KOPT-K1 (cell line): ENCODE measurements at regions not wholly inside any gene's neighbourhood (a gene's known extent, or its start where the extent isn't known, plus 50 kb on each side); places are given as distances from the start of the nearest gene placed in this dataset.
"Not testable (repeated sequence)": the region's sequence is repeated elsewhere in the genome, so short reads cannot be mapped to it uniquely, and the experiment has no call there.

ENCODE experiments used
- H3K27ac ChIP-seq: fragments of 200-600 bp; sonication (generic); 2 replicates; pipeline ENCODE4 v1.5.1; 2016; ENCODE audit warnings: antibody characterized with exemption, mild to moderate bottlenecking, low read depth, low read length; ENCODE audit not compliant: poor library complexity, severe bottlenecking
- H3K36me3 ChIP-seq: fragments of 200-600 bp; sonication (generic); 2 replicates; pipeline ENCODE4 v1.5.1; 2017; ENCODE audit warnings: antibody characterized with exemption, mild to moderate bottlenecking, low read length, moderate library complexity; ENCODE audit not compliant: insufficient read depth
- H3K9me3 ChIP-seq: fragments of 200-600 bp; sonication (generic); 2 replicates; pipeline ENCODE4 v1.5.1; 2017; ENCODE audit warnings: antibody characterized with exemption, low read length, mild to moderate bottlenecking; ENCODE audit not compliant: insufficient read depth, poor library complexity, severe bottlenecking

GRCh38 chr9:94441146-94441545 lies 112.7 kb upstream of the NUTM2F start:
- H3K36me3 ChIP-seq: peaks cover 63% of the 10 kb centered on the region
- H3K27ac ChIP-seq: not testable (repeated sequence)

GRCh38 chr9:94441796-94442195 lies 113.1 kb upstream of the PCAT7 start:
- no peaks in the 10 kb centered on the region for H3K9me3 ChIP-seq
- H3K27ac ChIP-seq: no peak overlapping the region
- H3K36me3 ChIP-seq: peaks cover 69% of the 10 kb centered on the region

More at GRCh38 chr9:94441146-94441545, 112.7 kb upstream of the NUTM2F start:
- H3K9me3 ChIP-seq: not testable (repeated sequence)

GRCh38 chr9:94443032-94443722 lies 111.7 kb upstream of the PCAT7 start:
- no peaks in the 10 kb centered on the region for H3K9me3 ChIP-seq
- H3K27ac ChIP-seq: no peak overlapping the region
- peaks cover 83% of the 10 kb centered on the region for H3K36me3 ChIP-seq

GRCh38 chr9:94445863-94446262 lies 109.0 kb upstream of the PCAT7 start:
- no peak overlapping the region for H3K27ac ChIP-seq
- H3K9me3 ChIP-seq: no peaks in the 10 kb centered on the region
- peaks cover 91% of the 10 kb centered on the region for H3K36me3 ChIP-seq

- H3K27ac ChIP-seq: no peak overlapping the region
- no peaks in the 10 kb centered on the region for H3K9me3 ChIP-seq
- peaks cover 89% of the 10 kb centered on the region for H3K36me3 ChIP-seq
These were observed 105.4 kb upstream of the PCAT7 start for GRCh38 chr9:94449486-94449885.

- Histone ChIP-seq H3K36me3 (peaks cover 33% of the 10 kb centered on the region), H3K27ac (no peak overlapping the region), H3K9me3 (peaks cover 22% of the 10 kb centered on the region)
These were observed 90.1 kb upstream of the PCAT7 start for GRCh38 chr9:94464790-94465189.

GRCh38 chr9:94472063-94472462 lies 82.8 kb upstream of the PCAT7 start:
- H3K9me3 ChIP-seq: peaks cover 11% of the 10 kb centered on the region
- not testable (repeated sequence) for H3K36me3 ChIP-seq, H3K27ac ChIP-seq

GRCh38 chr9:94472806-94473360 lies 82.0 kb upstream of the PCAT7 start:
- Histone ChIP-seq H3K9me3 (peaks cover 11% of the 10 kb centered on the region), H3K36me3 (no peaks in the 10 kb centered on the region), H3K27ac (no peak overlapping the region)

- Histone ChIP-seq H3K36me3 (no peaks in the 10 kb centered on the region), H3K27ac (no peak overlapping the region)
These were observed 75.8 kb upstream of the PCAT7 start for GRCh38 chr9:94478755-94479730.

GRCh38 chr9:94479757-94480156 lies 75.1 kb upstream of the PCAT7 start:
- no peak overlapping the region for H3K27ac ChIP-seq
- H3K9me3 ChIP-seq: no peaks in the 10 kb centered on the region
- H3K36me3 ChIP-seq: no peaks in the 10 kb centered on the region

More at GRCh38 chr9:94478755-94479730, 75.8 kb upstream of the PCAT7 start:
- H3K9me3 ChIP-seq: no peaks in the 10 kb centered on the region

GRCh38 chr9:94480205-94480604 lies 74.7 kb upstream of the PCAT7 start:
- Histone ChIP-seq H3K27ac (no peak overlapping the region), H3K36me3 (no peaks in the 10 kb centered on the region), H3K9me3 (no peaks in the 10 kb centered on the region)

GRCh38 chr9:94482110-94482509 lies 72.8 kb upstream of the PCAT7 start:
- Histone ChIP-seq H3K27ac (no peak overlapping the region), H3K9me3 (no peaks in the 10 kb centered on the region), H3K36me3 (no peaks in the 10 kb centered on the region)

- H3K27ac ChIP-seq: no peak overlapping the region
- H3K36me3 ChIP-seq: no peaks in the 10 kb centered on the region
- H3K9me3 ChIP-seq: no peaks in the 10 kb centered on the region
These were observed 64.4 kb upstream of the PCAT7 start for GRCh38 chr9:94490465-94490864.

- H3K9me3 ChIP-seq, H3K27ac ChIP-seq, H3K36me3 ChIP-seq: not testable (repeated sequence)
These were observed 62.8 kb upstream of the PCAT7 start for GRCh38 chr9:94492125-94492524.

- Histone ChIP-seq H3K27ac (no peak overlapping the region), H3K36me3 (no peaks in the 10 kb centered on the region), H3K9me3 (no peaks in the 10 kb centered on the region)
These were observed 56.0 kb upstream of the PCAT7 start for GRCh38 chr9:94498801-94499453.
